GM23338 (cell line): ENCODE measurements at regions not wholly inside any gene's neighbourhood (a gene's known extent, or its start where the extent isn't known, plus 50 kb on each side); places are given as distances from the start of the nearest gene placed in this dataset.

Source experiments
- ATAC-seq: fragments of 200-7000 bp; cut with Tn5 transposase; 3 replicates; pipeline ENCODE4 v1.9.1; 2020
- DNase-seq: peaks from one replicate; pipeline ENCODE4 v3.0.0-alpha.2; 2015; ENCODE audit warnings: low spot score
- H2AFZ ChIP-seq: fragments of 200-600 bp; sonication (generic); 2 replicates; pipeline ENCODE4 v1.8.0; 2016; ENCODE audit warnings: antibody characterized with exemption, mild to moderate bottlenecking, moderate library complexity
- H3F3A ChIP-seq: fragments of 200-600 bp; sonication (generic); replicated peaks from 2 replicates; pipeline ENCODE4 v1.8.0; 2017; ENCODE audit warnings: antibody characterized with exemption, mixed run types, low read depth
- H3K27ac ChIP-seq: fragments of 200-600 bp; sonication (generic); 2 replicates; pipeline ENCODE4 v1.6.1; 2016; ENCODE audit warnings: low read depth
- H3K27me3 ChIP-seq: fragments of 200-600 bp; sonication (generic); 2 replicates; pipeline ENCODE4 v1.8.0; 2016; ENCODE audit warnings: mild to moderate bottlenecking, mixed run types, moderate library complexity; ENCODE audit not compliant: insufficient read depth
- H3K36me3 ChIP-seq: fragments of 200-600 bp; sonication (generic); 2 replicates; pipeline ENCODE4 v1.8.0; 2016; ENCODE audit warnings: mild to moderate bottlenecking; ENCODE audit not compliant: insufficient read depth
- H3K4me1 ChIP-seq: fragments of 200-600 bp; sonication (generic); 2 replicates; pipeline ENCODE4 v1.8.0; 2016; ENCODE audit warnings: mild to moderate bottlenecking, moderate library complexity; ENCODE audit not compliant: insufficient read depth
- H3K4me2 ChIP-seq: fragments of 200-600 bp; sonication (generic); 2 replicates; pipeline ENCODE4 v1.7.1; 2017; ENCODE audit warnings: mixed run types
- H3K4me3 ChIP-seq: fragments of 200-600 bp; sonication (generic); 2 replicates; pipeline ENCODE4 v1.6.1; 2016; ENCODE audit warnings: mixed run types
- H3K79me2 ChIP-seq: fragments of 200-600 bp; sonication (generic); replicated peaks from 2 replicates; pipeline ENCODE4 v1.8.0; 2017; ENCODE audit warnings: mild to moderate bottlenecking; ENCODE audit not compliant: insufficient read depth
- H3K9me2 ChIP-seq: fragments of 200-600 bp; sonication (generic); 2 replicates; pipeline ENCODE4 v1.8.0; 2017; ENCODE audit not compliant: insufficient read depth
- H4K20me1 ChIP-seq: fragments of 200-600 bp; sonication (generic); replicated peaks from 2 replicates; pipeline ENCODE4 v1.8.0; 2017; ENCODE audit warnings: mild to moderate bottlenecking; ENCODE audit not compliant: insufficient read depth
- H3K27ac Mint-ChIP-seq: 2 replicates; pipeline ENCODE4 v1.8.0; 2020; ENCODE audit warnings: inconsistent platforms, mild to moderate bottlenecking, moderate library complexity, mixed read lengths
- H3K27me3 Mint-ChIP-seq: 3 replicates; pipeline ENCODE4 v1.8.0; 2022; ENCODE audit warnings: low read depth, mild to moderate bottlenecking, moderate library complexity, mixed read lengths, inconsistent platforms; ENCODE audit not compliant: insufficient read depth, poor library complexity
- H3K36me3 Mint-ChIP-seq: 3 replicates; pipeline ENCODE4 v1.8.0; 2021; ENCODE audit warnings: low read depth, mild to moderate bottlenecking, inconsistent platforms, moderate library complexity, mixed read lengths
- H3K4me1 Mint-ChIP-seq: 3 replicates; pipeline ENCODE4 v1.8.0; 2020; ENCODE audit warnings: mild to moderate bottlenecking, inconsistent platforms, mixed read lengths
- H3K4me3 Mint-ChIP-seq: 3 replicates; pipeline ENCODE4 v1.8.0; 2021; ENCODE audit warnings: moderate library complexity, mild to moderate bottlenecking, inconsistent platforms, mixed read lengths
- H3K9me3 Mint-ChIP-seq: 3 replicates; pipeline ENCODE4 v1.8.0; 2020; ENCODE audit warnings: moderate library complexity, mild to moderate bottlenecking, inconsistent platforms, mixed read lengths
- CREB1 ChIP-seq: fragments of 250-450 bp; sonication (Bioruptor Pico); IDR thresholded peaks from 2 replicates; pipeline ENCODE4 v1.5.0; 2020; ENCODE audit warnings: low read depth, mild to moderate bottlenecking, moderate library complexity
- EZH2 ChIP-seq: fragments of 200-600 bp; sonication (generic); IDR thresholded peaks from one replicate; pipeline ENCODE4 v1.8.0; 2017; ENCODE audit warnings: antibody characterized with exemption, mild to moderate bottlenecking, low read depth; ENCODE audit not compliant: unreplicated experiment
- EZH2phosphoT487 ChIP-seq: fragments of 200-600 bp; sonication (generic); IDR thresholded peaks from one replicate; pipeline ENCODE4 v1.8.1; 2018; ENCODE audit warnings: antibody characterized with exemption; ENCODE audit not compliant: unreplicated experiment
- JUNB ChIP-seq: IDR thresholded peaks from one replicate; pipeline ENCODE4 v1.6.1; 2016; ENCODE audit warnings: antibody characterized with exemption; ENCODE audit not compliant: unreplicated experiment
- NANOG ChIP-seq: IDR thresholded peaks from 2 replicates; pipeline ENCODE4 v1.6.1; 2016; ENCODE audit warnings: antibody characterized with exemption, borderline replicate concordance
- POLR2AphosphoS5 ChIP-seq: IDR thresholded peaks from 2 replicates; pipeline ENCODE4 v1.6.1; 2016; ENCODE audit warnings: antibody characterized with exemption, low read depth
- STAT1 ChIP-seq: IDR thresholded peaks from one replicate; pipeline ENCODE4 v1.6.1; 2016; ENCODE audit warnings: antibody characterized with exemption; ENCODE audit not compliant: unreplicated experiment
- ZNF114 ChIP-seq: fragments of 250-450 bp; sonication (Bioruptor Pico); IDR thresholded peaks from 2 replicates; pipeline ENCODE4 v1.5.0; 2020; ENCODE audit warnings: mild to moderate bottlenecking, moderate library complexity
- ZNF331 ChIP-seq: fragments of 250-450 bp; sonication (Bioruptor Pico); IDR thresholded peaks from 2 replicates; pipeline ENCODE4 v1.5.0; 2020; ENCODE audit warnings: low read depth, mild to moderate bottlenecking, moderate library complexity
- TF ChIP-seq, protein P1 (sequence below), 2 experiments: fragments of 200-600 bp in 1 of 2; sonication (generic) in 1 of 2; conservative IDR thresholded peaks; 2 replicates each; pipeline versions ENCODE4 v1.5.1 to v1.6.1; 2016 to 2017; ENCODE audit warnings: antibody characterized with exemption in 2 of 2, low read depth in 2 of 2, mild to moderate bottlenecking in 2 of 2, moderate library complexity in 1 of 2
- TF ChIP-seq, protein P2 (sequence below): IDR thresholded peaks from 2 replicates; pipeline ENCODE4 v1.6.1; 2016; ENCODE audit warnings: antibody characterized with exemption
- TF ChIP-seq, protein P3 (sequence below): fragments of 250-450 bp; sonication (Bioruptor Pico); IDR thresholded peaks from 2 replicates; pipeline ENCODE4 v1.5.0; 2020; ENCODE audit warnings: mild to moderate bottlenecking, moderate library complexity
- TF ChIP-seq, protein P4 (sequence below): IDR thresholded peaks from one replicate; pipeline ENCODE4 v1.6.1; 2018; ENCODE audit warnings: antibody characterized with exemption; ENCODE audit not compliant: unreplicated experiment

- Mint-ChIP-seq H3K27me3 (no peaks in the 10 kb centered on the region), H3K4me3 (no peak overlapping the region), H3K27ac (no peak overlapping the region), H3K4me1 (no peaks in the 10 kb centered on the region), H3K9me3 (no peaks in the 10 kb centered on the region; the same call in 2 of the 3 replicates), H3K36me3 (no peaks in the 10 kb centered on the region)
- Histone ChIP-seq H3K27ac (no peak overlapping the region), H3F3A (no peaks in the 10 kb centered on the region), H3K27me3 (no peaks in the 10 kb centered on the region), H3K36me3 (no peaks in the 10 kb centered on the region), H4K20me1 (no peaks in the 10 kb centered on the region), H3K9me2 (no peaks in the 10 kb centered on the region), H3K4me1 (no peaks in the 10 kb centered on the region), H3K4me3 (no peak overlapping the region), H3K4me2 (no peak overlapping the region), H2AFZ (peak overlapping the region; percentile 23; the same call in 1 of the 2 replicates), H3K79me2 (no peaks in the 10 kb centered on the region)
- TF ChIP-seq ZNF331 (CRISPR knock-in tag) (no peak), ZNF114 (CRISPR knock-in tag) (no peak), EZH2 (no peak), EZH2phosphoT487 (no peak), POLR2AphosphoS5 (no peak), CREB1 (CRISPR knock-in tag) (no peak), JUNB (no peak), STAT1 (no peak), NANOG (no peak)
- TF ChIP-seq, protein P1, sequence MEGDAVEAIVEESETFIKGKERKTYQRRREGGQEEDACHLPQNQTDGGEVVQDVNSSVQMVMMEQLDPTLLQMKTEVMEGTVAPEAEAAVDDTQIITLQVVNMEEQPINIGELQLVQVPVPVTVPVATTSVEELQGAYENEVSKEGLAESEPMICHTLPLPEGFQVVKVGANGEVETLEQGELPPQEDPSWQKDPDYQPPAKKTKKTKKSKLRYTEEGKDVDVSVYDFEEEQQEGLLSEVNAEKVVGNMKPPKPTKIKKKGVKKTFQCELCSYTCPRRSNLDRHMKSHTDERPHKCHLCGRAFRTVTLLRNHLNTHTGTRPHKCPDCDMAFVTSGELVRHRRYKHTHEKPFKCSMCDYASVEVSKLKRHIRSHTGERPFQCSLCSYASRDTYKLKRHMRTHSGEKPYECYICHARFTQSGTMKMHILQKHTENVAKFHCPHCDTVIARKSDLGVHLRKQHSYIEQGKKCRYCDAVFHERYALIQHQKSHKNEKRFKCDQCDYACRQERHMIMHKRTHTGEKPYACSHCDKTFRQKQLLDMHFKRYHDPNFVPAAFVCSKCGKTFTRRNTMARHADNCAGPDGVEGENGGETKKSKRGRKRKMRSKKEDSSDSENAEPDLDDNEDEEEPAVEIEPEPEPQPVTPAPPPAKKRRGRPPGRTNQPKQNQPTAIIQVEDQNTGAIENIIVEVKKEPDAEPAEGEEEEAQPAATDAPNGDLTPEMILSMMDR (conservative IDR thresholded peaks at IDR 0.05; ENCODE audit: low read depth in 2 of 2), result no peak
- TF ChIP-seq, protein P2, sequence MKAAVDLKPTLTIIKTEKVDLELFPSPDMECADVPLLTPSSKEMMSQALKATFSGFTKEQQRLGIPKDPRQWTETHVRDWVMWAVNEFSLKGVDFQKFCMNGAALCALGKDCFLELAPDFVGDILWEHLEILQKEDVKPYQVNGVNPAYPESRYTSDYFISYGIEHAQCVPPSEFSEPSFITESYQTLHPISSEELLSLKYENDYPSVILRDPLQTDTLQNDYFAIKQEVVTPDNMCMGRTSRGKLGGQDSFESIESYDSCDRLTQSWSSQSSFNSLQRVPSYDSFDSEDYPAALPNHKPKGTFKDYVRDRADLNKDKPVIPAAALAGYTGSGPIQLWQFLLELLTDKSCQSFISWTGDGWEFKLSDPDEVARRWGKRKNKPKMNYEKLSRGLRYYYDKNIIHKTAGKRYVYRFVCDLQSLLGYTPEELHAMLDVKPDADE, result no peak
- TF ChIP-seq, protein P3, sequence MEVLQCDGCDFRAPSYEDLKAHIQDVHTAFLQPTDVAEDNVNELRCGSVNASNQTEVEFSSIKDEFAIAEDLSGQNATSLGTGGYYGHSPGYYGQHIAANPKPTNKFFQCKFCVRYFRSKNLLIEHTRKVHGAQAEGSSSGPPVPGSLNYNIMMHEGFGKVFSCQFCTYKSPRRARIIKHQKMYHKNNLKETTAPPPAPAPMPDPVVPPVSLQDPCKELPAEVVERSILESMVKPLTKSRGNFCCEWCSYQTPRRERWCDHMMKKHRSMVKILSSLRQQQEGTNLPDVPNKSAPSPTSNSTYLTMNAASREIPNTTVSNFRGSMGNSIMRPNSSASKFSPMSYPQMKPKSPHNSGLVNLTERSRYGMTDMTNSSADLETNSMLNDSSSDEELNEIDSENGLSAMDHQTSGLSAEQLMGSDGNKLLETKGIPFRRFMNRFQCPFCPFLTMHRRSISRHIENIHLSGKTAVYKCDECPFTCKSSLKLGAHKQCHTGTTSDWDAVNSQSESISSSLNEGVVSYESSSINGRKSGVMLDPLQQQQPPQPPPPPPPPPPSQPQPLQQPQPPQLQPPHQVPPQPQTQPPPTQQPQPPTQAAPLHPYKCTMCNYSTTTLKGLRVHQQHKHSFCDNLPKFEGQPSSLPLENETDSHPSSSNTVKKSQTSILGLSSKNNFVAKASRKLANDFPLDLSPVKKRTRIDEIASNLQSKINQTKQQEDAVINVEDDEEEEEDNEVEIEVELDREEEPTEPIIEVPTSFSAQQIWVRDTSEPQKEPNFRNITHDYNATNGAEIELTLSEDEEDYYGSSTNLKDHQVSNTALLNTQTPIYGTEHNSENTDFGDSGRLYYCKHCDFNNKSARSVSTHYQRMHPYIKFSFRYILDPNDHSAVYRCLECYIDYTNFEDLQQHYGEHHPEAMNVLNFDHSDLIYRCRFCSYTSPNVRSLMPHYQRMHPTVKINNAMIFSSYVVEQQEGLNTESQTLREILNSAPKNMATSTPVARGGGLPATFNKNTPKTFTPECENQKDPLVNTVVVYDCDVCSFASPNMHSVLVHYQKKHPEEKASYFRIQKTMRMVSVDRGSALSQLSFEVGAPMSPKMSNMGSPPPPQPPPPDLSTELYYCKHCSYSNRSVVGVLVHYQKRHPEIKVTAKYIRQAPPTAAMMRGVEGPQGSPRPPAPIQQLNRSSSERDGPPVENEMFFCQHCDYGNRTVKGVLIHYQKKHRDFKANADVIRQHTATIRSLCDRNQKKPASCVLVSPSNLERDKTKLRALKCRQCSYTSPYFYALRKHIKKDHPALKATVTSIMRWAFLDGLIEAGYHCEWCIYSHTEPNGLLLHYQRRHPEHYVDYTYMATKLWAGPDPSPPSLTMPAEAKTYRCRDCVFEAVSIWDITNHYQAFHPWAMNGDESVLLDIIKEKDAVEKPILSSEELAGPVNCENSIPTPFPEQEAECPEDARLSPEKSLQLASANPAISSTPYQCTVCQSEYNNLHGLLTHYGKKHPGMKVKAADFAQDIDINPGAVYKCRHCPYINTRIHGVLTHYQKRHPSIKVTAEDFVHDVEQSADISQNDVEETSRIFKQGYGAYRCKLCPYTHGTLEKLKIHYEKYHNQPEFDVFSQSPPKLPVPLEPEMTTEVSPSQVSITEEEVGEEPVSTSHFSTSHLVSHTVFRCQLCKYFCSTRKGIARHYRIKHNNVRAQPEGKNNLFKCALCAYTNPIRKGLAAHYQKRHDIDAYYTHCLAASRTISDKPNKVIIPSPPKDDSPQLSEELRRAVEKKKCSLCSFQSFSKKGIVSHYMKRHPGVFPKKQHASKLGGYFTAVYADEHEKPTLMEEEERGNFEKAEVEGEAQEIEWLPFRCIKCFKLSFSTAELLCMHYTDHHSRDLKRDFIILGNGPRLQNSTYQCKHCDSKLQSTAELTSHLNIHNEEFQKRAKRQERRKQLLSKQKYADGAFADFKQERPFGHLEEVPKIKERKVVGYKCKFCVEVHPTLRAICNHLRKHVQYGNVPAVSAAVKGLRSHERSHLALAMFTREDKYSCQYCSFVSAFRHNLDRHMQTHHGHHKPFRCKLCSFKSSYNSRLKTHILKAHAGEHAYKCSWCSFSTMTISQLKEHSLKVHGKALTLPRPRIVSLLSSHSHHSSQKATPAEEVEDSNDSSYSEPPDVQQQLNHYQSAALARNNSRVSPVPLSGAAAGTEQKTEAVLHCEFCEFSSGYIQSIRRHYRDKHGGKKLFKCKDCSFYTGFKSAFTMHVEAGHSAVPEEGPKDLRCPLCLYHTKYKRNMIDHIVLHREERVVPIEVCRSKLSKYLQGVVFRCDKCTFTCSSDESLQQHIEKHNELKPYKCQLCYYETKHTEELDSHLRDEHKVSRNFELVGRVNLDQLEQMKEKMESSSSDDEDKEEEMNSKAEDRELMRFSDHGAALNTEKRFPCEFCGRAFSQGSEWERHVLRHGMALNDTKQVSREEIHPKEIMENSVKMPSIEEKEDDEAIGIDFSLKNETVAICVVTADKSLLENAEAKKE (CRISPR knock-in tag), result no peak
- TF ChIP-seq, protein P4, sequence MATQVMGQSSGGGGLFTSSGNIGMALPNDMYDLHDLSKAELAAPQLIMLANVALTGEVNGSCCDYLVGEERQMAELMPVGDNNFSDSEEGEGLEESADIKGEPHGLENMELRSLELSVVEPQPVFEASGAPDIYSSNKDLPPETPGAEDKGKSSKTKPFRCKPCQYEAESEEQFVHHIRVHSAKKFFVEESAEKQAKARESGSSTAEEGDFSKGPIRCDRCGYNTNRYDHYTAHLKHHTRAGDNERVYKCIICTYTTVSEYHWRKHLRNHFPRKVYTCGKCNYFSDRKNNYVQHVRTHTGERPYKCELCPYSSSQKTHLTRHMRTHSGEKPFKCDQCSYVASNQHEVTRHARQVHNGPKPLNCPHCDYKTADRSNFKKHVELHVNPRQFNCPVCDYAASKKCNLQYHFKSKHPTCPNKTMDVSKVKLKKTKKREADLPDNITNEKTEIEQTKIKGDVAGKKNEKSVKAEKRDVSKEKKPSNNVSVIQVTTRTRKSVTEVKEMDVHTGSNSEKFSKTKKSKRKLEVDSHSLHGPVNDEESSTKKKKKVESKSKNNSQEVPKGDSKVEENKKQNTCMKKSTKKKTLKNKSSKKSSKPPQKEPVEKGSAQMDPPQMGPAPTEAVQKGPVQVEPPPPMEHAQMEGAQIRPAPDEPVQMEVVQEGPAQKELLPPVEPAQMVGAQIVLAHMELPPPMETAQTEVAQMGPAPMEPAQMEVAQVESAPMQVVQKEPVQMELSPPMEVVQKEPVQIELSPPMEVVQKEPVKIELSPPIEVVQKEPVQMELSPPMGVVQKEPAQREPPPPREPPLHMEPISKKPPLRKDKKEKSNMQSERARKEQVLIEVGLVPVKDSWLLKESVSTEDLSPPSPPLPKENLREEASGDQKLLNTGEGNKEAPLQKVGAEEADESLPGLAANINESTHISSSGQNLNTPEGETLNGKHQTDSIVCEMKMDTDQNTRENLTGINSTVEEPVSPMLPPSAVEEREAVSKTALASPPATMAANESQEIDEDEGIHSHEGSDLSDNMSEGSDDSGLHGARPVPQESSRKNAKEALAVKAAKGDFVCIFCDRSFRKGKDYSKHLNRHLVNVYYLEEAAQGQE, result no peak
- DNase-seq (no peak), ATAC-seq (no peak)
Observed at GRCh38 chr20:12528591-12529041, 480.2 kb upstream of the SPTLC3 start.
